ENCODE measurements at regions not wholly inside any gene's neighbourhood (a gene's known extent, or its start where the extent isn't known, plus 50 kb on each side); places are given as distances from the start of the nearest gene placed in this dataset.

- no peak for DNase-seq
Observed at GRCh38 chr5:29777373-29777772, 1416.1 kb upstream of the CDH6 start.

GRCh38 chr5:29770936-29771335 is 1422.5 kb upstream of the CDH6 start:
- no peak for DNase-seq

- DNase-seq: no peak
Observed at GRCh38 chr5:29769474-29769873, 1424.0 kb upstream of the CDH6 start.

- DNase-seq: peak; percentile 3
Observed at GRCh38 chr5:29758986-29759421, 1434.5 kb upstream of the CDH6 start.

GRCh38 chr5:29750453-29750852 is 1443.0 kb upstream of the CDH6 start:
- no peak for DNase-seq

- DNase-seq: no peak
Observed at GRCh38 chr5:29744618-29745017, 1448.9 kb upstream of the CDH6 start.

GRCh38 chr5:29720954-29721353 is 1472.5 kb upstream of the CDH6 start:
- no peak for DNase-seq

GRCh38 chr5:29719171-29719570 is 1474.3 kb upstream of the CDH6 start:
- no peak for DNase-seq

- DNase-seq: no peak
Observed at GRCh38 chr5:29715167-29715566, 1478.3 kb upstream of the CDH6 start.

GRCh38 chr5:29702875-29703274 is 1490.6 kb upstream of the CDH6 start:
- DNase-seq: no peak

- DNase-seq: no peak
Observed at GRCh38 chr5:29701600-29701999, 1491.9 kb upstream of the CDH6 start.

GRCh38 chr5:29697785-29698414 is 1495.6 kb upstream of the CDH6 start:
- DNase-seq: peak; percentile 4

GRCh38 chr5:29697278-29697677 is 1496.2 kb upstream of the CDH6 start:
- no peak for DNase-seq

GRCh38 chr5:29672678-29673077 is 1520.8 kb upstream of the CDH6 start:
- no peak for DNase-seq

GRCh38 chr5:29662876-29663275 is 1530.6 kb upstream of the CDH6 start:
- DNase-seq: no peak

- DNase-seq: no peak
Observed at GRCh38 chr5:29654954-29655353, 1538.5 kb upstream of the CDH6 start.

- no peak for DNase-seq
Observed at GRCh38 chr5:29649321-29649720, 1544.2 kb upstream of the CDH6 start.

GRCh38 chr5:29642601-29643000 is 1550.9 kb upstream of the CDH6 start:
- no peak for DNase-seq

GRCh38 chr5:29614206-29614605 is 1579.3 kb upstream of the CDH6 start:
- DNase-seq: no peak

GRCh38 chr5:29588236-29588635 is 1605.2 kb upstream of the CDH6 start:
- no peak for DNase-seq

GRCh38 chr5:29587832-29588231 is 1605.7 kb upstream of the CDH6 start:
- no peak for DNase-seq

GRCh38 chr5:29568028-29568427 is 1625.5 kb upstream of the CDH6 start:
- DNase-seq: no peak

GRCh38 chr5:29561564-29561963 is 1631.9 kb upstream of the CDH6 start:
- DNase-seq: no peak

GRCh38 chr5:29550523-29550922 is 1643.0 kb upstream of the CDH6 start:
- DNase-seq: no peak

- no peak for DNase-seq
Observed at GRCh38 chr5:29548262-29548661, 1645.2 kb upstream of the CDH6 start.
